ENCODE measurements at regions not wholly inside any gene's neighbourhood (a gene's known extent, or its start where the extent isn't known, plus 50 kb on each side); places are given as distances from the start of the nearest gene placed in this dataset.
"Not testable (repeated sequence)": the region's sequence is repeated elsewhere in the genome, so short reads cannot be mapped to it uniquely, and the experiment has no call there.

GRCh38 chr2:8382485-8382884 lies 299.4 kb upstream of the ID2 start:
- H3K4me3 ChIP-seq (ENCODE audit: low read length) = no peak overlapping the region
- TF ChIP-seq, protein P1, sequence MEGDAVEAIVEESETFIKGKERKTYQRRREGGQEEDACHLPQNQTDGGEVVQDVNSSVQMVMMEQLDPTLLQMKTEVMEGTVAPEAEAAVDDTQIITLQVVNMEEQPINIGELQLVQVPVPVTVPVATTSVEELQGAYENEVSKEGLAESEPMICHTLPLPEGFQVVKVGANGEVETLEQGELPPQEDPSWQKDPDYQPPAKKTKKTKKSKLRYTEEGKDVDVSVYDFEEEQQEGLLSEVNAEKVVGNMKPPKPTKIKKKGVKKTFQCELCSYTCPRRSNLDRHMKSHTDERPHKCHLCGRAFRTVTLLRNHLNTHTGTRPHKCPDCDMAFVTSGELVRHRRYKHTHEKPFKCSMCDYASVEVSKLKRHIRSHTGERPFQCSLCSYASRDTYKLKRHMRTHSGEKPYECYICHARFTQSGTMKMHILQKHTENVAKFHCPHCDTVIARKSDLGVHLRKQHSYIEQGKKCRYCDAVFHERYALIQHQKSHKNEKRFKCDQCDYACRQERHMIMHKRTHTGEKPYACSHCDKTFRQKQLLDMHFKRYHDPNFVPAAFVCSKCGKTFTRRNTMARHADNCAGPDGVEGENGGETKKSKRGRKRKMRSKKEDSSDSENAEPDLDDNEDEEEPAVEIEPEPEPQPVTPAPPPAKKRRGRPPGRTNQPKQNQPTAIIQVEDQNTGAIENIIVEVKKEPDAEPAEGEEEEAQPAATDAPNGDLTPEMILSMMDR (conservative IDR thresholded peaks at IDR 0.05; ENCODE audit: low read depth, low read length) = no peak
- no peak for DNase-seq (ENCODE audit: low read depth)

DNA sequence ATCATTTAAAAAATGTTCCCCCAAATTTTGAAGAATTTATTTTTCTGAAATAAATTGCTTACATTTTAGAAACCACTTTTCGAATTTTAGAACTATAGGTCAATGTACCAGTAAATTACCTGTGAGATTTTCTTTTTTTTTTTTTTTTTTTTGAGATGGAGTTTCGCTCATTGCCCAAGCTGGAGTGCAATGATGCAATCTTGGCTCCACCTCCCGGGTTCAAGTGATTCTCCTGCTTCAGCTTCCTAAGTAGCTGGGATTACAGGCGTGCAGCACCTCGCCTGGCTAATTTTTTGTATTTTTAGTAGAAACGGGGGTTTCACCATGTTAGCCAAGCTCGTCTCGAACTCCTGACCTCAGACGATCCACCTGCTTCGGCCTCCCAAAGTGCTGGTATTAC lies 295.1 kb upstream of the ID2 start:
- H3K4me3 ChIP-seq (ENCODE audit: low read length); DNase-seq (ENCODE audit: low read depth): not testable (repeated sequence)

- TF ChIP-seq, protein P1 (conservative IDR thresholded peaks at IDR 0.05; ENCODE audit: low read depth, low read length) = no peak
- no peak for DNase-seq (ENCODE audit: low read depth)
- no peak overlapping the region for H3K4me3 ChIP-seq (ENCODE audit: low read length)
These were observed 293.1 kb upstream of the ID2 start for GRCh38 chr2:8388781-8389180.

DNA sequence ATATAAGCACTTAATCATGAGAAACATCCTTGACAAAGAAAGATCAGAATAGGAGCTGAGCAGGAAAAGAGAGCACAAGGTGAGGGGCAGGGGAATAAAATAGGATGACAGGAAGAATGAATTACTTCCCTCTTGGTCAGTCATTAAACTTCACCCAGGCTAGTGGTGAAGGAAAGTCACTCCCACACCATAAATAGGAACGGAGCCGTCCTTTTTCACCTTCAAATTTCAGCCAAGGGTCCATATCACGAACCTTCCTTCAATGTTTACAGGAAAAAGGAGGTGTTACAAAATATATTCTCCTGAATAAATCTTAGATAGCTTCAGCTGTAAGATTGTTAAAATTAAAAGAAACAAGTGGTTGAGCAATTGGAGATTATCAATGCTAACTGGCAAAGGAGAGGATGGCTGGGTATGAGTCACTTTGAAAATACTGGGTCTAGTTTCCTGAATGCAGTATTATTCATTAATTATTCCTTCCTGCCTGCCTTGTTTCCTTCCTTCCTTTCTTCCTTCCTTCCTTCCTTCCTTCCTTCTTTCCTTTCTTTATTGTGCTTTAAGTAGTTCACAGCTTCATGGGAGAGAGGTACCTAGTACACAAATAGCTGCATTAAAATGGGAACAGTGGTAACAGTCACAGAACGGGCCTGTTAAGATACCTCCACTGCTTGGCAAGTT lies 292.3 kb upstream of the ID2 start:
- peak; percentile 16 for DNase-seq (ENCODE audit: low read depth)
- TF ChIP-seq, protein P1 (conservative IDR thresholded peaks at IDR 0.05; ENCODE audit: low read depth, low read length) = no peak
- no peak overlapping the region for H3K4me3 ChIP-seq (ENCODE audit: low read length)

- TF ChIP-seq, protein P1 (conservative IDR thresholded peaks at IDR 0.05; ENCODE audit: low read depth, low read length) = no peak
- no peak overlapping the region for H3K4me3 ChIP-seq (ENCODE audit: low read length)
- DNase-seq (ENCODE audit: low read depth) = no peak
These were observed 290.7 kb upstream of the ID2 start for GRCh38 chr2:8391126-8391525.

DNA sequence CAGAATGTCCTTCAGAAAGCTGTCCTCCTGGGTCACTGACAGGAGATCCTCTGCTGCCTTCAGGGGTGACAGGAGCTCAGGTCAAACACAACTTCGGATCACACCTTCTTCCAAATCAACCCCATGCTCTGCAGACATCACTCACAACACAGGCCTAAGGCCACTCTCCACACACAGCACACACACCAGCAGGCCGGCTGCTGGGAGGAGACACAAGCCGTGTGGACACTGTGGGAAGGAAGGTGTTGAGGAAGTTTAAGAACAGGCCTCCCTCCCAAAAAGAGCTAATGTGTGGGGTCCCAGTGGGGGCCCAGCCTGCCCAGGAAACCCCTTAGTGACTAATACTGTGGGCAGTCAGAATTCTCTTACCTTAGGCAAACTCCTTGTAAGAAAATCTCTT lies 290.3 kb upstream of the ID2 start:
- DNase-seq (ENCODE audit: low read depth) = no peak
- TF ChIP-seq, protein P1 (conservative IDR thresholded peaks at IDR 0.05; ENCODE audit: low read depth, low read length) = no peak
- no peak overlapping the region for H3K4me3 ChIP-seq (ENCODE audit: low read length)

GRCh38 chr2:8392098-8392866 lies 289.6 kb upstream of the ID2 start:
- no peak for DNase-seq (ENCODE audit: low read depth)
- H3K4me3 ChIP-seq (ENCODE audit: low read length) = no peak overlapping the region
- TF ChIP-seq, protein P1 (conservative IDR thresholded peaks at IDR 0.05; ENCODE audit: low read depth, low read length) = no peak

Measured in retinal pigment epithelial cell (primary cell).